Esophagus squamous epithelium (tissue), 4 donors: ENCODE measurements at regions not wholly inside any gene's neighbourhood (a gene's known extent, or its start where the extent isn't known, plus 50 kb on each side); places are given as distances from the start of the nearest gene placed in this dataset.

Experiments
- POLR2A ChIP-seq, 4 donors: fragments of 450-650 bp; IDR thresholded peaks; one replicate each; pipeline ENCODE4 v1.6.1; 2017; ENCODE audit warnings: antibody characterized with exemption in 4 of 4, mild to moderate bottlenecking in 4 of 4, moderate library complexity in 3 of 4
- TF ChIP-seq, protein P1 (sequence below), 6 experiments: fragments of 450-650 bp in 4 of 6; fragments of 200-600 bp in 2 of 6; sonication (generic) in 2 of 6; IDR thresholded peaks; one replicate each; pipeline ENCODE4 v1.5.1; 2016 to 2019; ENCODE audit warnings: antibody characterized with exemption in 6 of 6, mild to moderate bottlenecking in 4 of 6, moderate library complexity in 4 of 6

DNA sequence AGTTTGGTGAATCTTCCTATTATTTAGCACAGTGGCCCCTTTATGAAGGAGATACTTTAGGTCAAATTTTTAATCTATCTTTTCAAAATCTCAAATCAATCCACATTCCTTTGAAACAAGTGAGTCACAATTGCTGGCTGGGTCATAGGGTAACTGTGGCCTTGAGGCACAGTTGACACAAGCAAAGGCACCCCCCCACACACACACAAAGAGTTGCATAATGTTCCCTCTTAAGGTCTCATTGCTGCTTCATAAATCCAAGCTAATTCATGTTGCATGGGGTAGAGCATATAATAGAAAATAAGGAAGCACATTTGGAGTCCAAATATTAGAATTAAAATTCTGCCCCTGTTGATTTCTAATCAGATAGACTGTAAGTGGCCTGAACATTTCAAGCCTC is 171.5 kb downstream of the DLEU7 start:
- TF ChIP-seq POLR2A (IDR thresholded peaks at IDR 0.05) = no peak
- TF ChIP-seq, protein P1, sequence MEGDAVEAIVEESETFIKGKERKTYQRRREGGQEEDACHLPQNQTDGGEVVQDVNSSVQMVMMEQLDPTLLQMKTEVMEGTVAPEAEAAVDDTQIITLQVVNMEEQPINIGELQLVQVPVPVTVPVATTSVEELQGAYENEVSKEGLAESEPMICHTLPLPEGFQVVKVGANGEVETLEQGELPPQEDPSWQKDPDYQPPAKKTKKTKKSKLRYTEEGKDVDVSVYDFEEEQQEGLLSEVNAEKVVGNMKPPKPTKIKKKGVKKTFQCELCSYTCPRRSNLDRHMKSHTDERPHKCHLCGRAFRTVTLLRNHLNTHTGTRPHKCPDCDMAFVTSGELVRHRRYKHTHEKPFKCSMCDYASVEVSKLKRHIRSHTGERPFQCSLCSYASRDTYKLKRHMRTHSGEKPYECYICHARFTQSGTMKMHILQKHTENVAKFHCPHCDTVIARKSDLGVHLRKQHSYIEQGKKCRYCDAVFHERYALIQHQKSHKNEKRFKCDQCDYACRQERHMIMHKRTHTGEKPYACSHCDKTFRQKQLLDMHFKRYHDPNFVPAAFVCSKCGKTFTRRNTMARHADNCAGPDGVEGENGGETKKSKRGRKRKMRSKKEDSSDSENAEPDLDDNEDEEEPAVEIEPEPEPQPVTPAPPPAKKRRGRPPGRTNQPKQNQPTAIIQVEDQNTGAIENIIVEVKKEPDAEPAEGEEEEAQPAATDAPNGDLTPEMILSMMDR (IDR thresholded peaks at IDR 0.05) = no peak
